ENCODE measurements at regions not wholly inside any gene's neighbourhood (a gene's known extent, or its start where the extent isn't known, plus 50 kb on each side); places are given as distances from the start of the nearest gene placed in this dataset.

DNA sequence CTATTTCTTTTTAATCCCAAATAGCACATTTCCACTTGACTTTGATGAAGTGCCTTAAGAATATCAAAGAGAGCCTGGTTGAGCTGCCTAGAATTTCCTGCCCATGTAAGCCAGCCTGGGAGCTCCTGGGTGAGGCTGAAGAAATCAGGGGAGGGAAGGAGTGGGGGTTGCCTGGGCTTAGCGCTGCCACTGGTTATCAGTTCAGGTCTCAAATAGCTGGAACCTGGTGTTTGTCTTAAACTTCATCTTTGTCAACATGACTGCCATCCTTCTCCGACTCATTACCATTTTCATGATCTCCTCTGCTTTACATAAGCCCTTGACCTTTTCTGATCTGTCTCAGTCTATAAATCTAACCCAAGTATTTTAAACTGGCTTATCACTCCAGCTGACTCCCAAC, 151.5 kb downstream of the TTC8 start:
- Histone ChIP-seq H3K4ac (replicated peaks; ENCODE audit: insufficient read length, low read depth, low read length) (no peak overlapping the region), H3K4me2 (ENCODE audit: insufficient read depth in 1 of 2, low read depth in 2 of 2, low read length in 2 of 2) (no peak overlapping the region), H2AK5ac (ENCODE audit: low read depth, low read length) (no peak overlapping the region), H2BK120ac (replicated peaks; ENCODE audit: low read depth, low read length) (no peak overlapping the region), H2BK12ac (ENCODE audit: low read depth, low read length) (no peak overlapping the region), H3K9ac (replicated peaks in 1 of 4; ENCODE audit: extremely low read depth in 1 of 4, low read depth in 3 of 4, low read length in 3 of 4) (no peak overlapping the region), H3K56ac (replicated peaks; ENCODE audit: insufficient read length, low read depth, low read length) (no peak overlapping the region), H3K79me2 (ENCODE audit: control insufficient read depth in 1 of 2, insufficient read depth in 2 of 2, low read length in 2 of 2) (no peaks in the 10 kb centered on the region), H4K20me1 (replicated peaks in 1 of 2; ENCODE audit: control insufficient read depth in 1 of 2, insufficient read depth in 2 of 2, low read length in 2 of 2) (peaks cover 0 to 2% of the 10 kb centered on the region in 2 experiments), H3K23ac (ENCODE audit: insufficient read length) (no peak overlapping the region), H3K36me3 (ENCODE audit: control insufficient read depth in 2 of 4, insufficient read depth in 4 of 4, low read length in 3 of 4) (no peaks in the 10 kb centered on the region), H3K18ac (ENCODE audit: extremely low read depth, low read length) (no peak overlapping the region), H4K5ac (ENCODE audit: insufficient read length, low read depth, low read length) (no peak overlapping the region), H3K4me3 (ENCODE audit: extremely low read depth in 1 of 4, insufficient read depth in 2 of 4, low read depth in 3 of 4, low read length in 4 of 4) (no peak overlapping the region), H4K8ac (ENCODE audit: extremely low read depth, insufficient read depth, low read length) (no peak overlapping the region), H3K27ac (ENCODE audit: low read depth, low read length) (no peak overlapping the region), H3K27me3 (replicated peaks in 1 of 4; ENCODE audit: control insufficient read depth in 3 of 4, extremely low read depth in 1 of 4, insufficient read depth in 3 of 4, low read length in 3 of 4) (no peaks in the 10 kb centered on the region; a peak in 1 of 7 replicates), H2AFZ (ENCODE audit: low read length) (no peak overlapping the region), H2BK5ac (ENCODE audit: low read depth, low read length) (no peak overlapping the region), H3K14ac (ENCODE audit: insufficient read length) (no peak overlapping the region), H3K79me1 (ENCODE audit: low read depth, low read length) (no peaks in the 10 kb centered on the region), H2BK20ac (ENCODE audit: low read length) (no peak overlapping the region), H3K23me2 (ENCODE audit: low read depth, low read length) (0 out of 2 replicates have a peak, but pooled peaks cover 3% of the 10 kb centered on the region), H3K4me1 (replicated peaks in 1 of 4; ENCODE audit: control insufficient read depth in 3 of 4, insufficient read depth in 4 of 4, low read length in 3 of 4) (peaks cover 0 to 5% (median 0%) of the 10 kb centered on the region in 4 experiments; a peak in 1 of 7 replicates), H3K9me3 (ENCODE audit: insufficient read depth in 2 of 2, low read depth in 1 of 2, low read length in 1 of 2) (no peaks in the 10 kb centered on the region), H2BK15ac (ENCODE audit: low read length) (no peak overlapping the region), H4K91ac (replicated peaks; ENCODE audit: insufficient read length, low read length) (no peak overlapping the region)
- POLR2A ChIA-PET (ENCODE audit: partially characterized antibody), result no interaction called here
- FAIRE-seq (no peak), DNase-seq (ENCODE audit: low read depth in 1 of 2, low spot score in 2 of 2) (no peak)
- CTCF ChIA-PET (ENCODE audit: partially characterized antibody), result interaction anchor here (1.0 to 1.3 kb wide), 2 partner anchors 28 to 963 kb away, joined by 3 read pairs; no protein-coding TSS in a partner anchor
- TF ChIP-seq RAD21 (IDR thresholded peaks at IDR 0.05 in 1 of 2, conservative IDR thresholded peaks at IDR 0.05 in 1 of 2; ENCODE audit: low read depth in 2 of 2, low read length in 2 of 2) (no peak), TEAD4 (IDR thresholded peaks at IDR 0.05; ENCODE audit: low read depth, low read length) (no peak), SIRT6 (IDR thresholded peaks at IDR 0.05; ENCODE audit: low read length) (no peak), JUND (IDR thresholded peaks at IDR 0.05; ENCODE audit: low read length) (no peak)
- 90% methylated on average over 2 of the region's 2 CpGs; no CpG with 5 or more reads in 1 of the 2 experiments for WGBS, 2 experiments (ENCODE audit: extremely low coverage in 1 of 2, insufficient coverage in 1 of 2, insufficient read length in 1 of 2, insufficient replicate concordance in 2 of 2, low coverage in 1 of 2, low lambda C conversion rate in 2 of 2, missing lambda C conversion rate in 1 of 2)

Measured in H1 (cell line).